ENCODE measurements at regions not wholly inside any gene's neighbourhood (a gene's known extent, or its start where the extent isn't known, plus 50 kb on each side); places are given as distances from the start of the nearest gene placed in this dataset.

- DNase-seq: no peak
Observed at GRCh38 chr18:24958001-24958400, 394.0 kb downstream of the ZNF521 start.

GRCh38 chr18:24959051-24959476 is 392.9 kb downstream of the ZNF521 start:
- DNase-seq: no peak

GRCh38 chr18:24964216-24964615 is 387.8 kb downstream of the ZNF521 start:
- DNase-seq: no peak

GRCh38 chr18:24968238-24968775 is 383.7 kb downstream of the ZNF521 start:
- DNase-seq: no peak

- no peak for DNase-seq
Observed at GRCh38 chr18:24972577-24972976, 379.4 kb downstream of the ZNF521 start.

GRCh38 chr18:24974431-24974830 is 377.5 kb downstream of the ZNF521 start:
- DNase-seq: no peak

GRCh38 chr18:24975496-24976372 is 376.2 kb downstream of the ZNF521 start:
- DNase-seq: no peak

GRCh38 chr18:24976502-24976901 is 375.5 kb downstream of the ZNF521 start:
- DNase-seq: no peak

- DNase-seq: no peak
Observed at GRCh38 chr18:24979235-24979634, 372.7 kb downstream of the ZNF521 start.

GRCh38 chr18:24982831-24983230 is 369.1 kb downstream of the ZNF521 start:
- no peak for DNase-seq

GRCh38 chr18:24983566-24984139 is 368.3 kb downstream of the ZNF521 start:
- DNase-seq: no peak

- DNase-seq: no peak
Observed at GRCh38 chr18:24985586-24985985, 366.4 kb downstream of the ZNF521 start.

GRCh38 chr18:24986666-24987302 is 365.2 kb downstream of the ZNF521 start:
- DNase-seq: no peak

- no peak for DNase-seq
Observed at GRCh38 chr18:24987303-24988252, 364.4 kb downstream of the ZNF521 start.

- no peak for DNase-seq
Observed at GRCh38 chr18:24988253-24988840, 363.6 kb downstream of the ZNF521 start.

- DNase-seq: no peak
Observed at GRCh38 chr18:24989760-24990593, 362.0 kb downstream of the ZNF521 start.

GRCh38 chr18:24990671-24991134 is 361.3 kb downstream of the ZNF521 start:
- no peak for DNase-seq

- DNase-seq: no peak
Observed at GRCh38 chr18:24991141-24992060, 360.6 kb downstream of the ZNF521 start.

- no peak for DNase-seq
Observed at GRCh38 chr18:24992491-24992890, 359.5 kb downstream of the ZNF521 start.

- no peak for DNase-seq
Observed at GRCh38 chr18:24993628-24994027, 358.3 kb downstream of the ZNF521 start.

Data from NCI-H1694 treated with DMSO at 0.1 percent for 48 hours (cell line).